K562 (cell line): ENCODE measurements at regions not wholly inside any gene's neighbourhood (a gene's known extent, or its start where the extent isn't known, plus 50 kb on each side); places are given as distances from the start of the nearest gene placed in this dataset.

Experiments
- ATAC-seq: fragments of 200-7000 bp; cut with Tn5 transposase; 3 replicates; pipeline ENCODE4 v1.9.1; 2020; ENCODE audit warnings: moderate library complexity
- BruUV-seq: library from RNA; stranded (reverse); fragments of 400-500 nt; replicated peaks from 2 replicates; lab custom pipeline; 2021; lab: Mats Ljungman, UMichigan
- CTCF ChIA-PET: fragments of 300-600 bp; formaldehyde crosslinking; extraction: SDS; loops from one replicate; lab custom pipeline; 2021; ENCODE audit warnings: low intra/inter-chr PET ratio; lab: Yijun Ruan, JAX
- POLR2A ChIA-PET: fragments of 300-600, 350-650 bp; sonication (Branson Sonifier 250); formaldehyde crosslinking; extraction: SDS; loops from one replicate; lab custom pipeline; 2021; ENCODE audit warnings: antibody characterized with exemption, inconsistent platforms; lab: Yijun Ruan, JAX
- DNase-seq, 4 experiments: peaks; one replicate each; pipeline versions ENCODE4 v3.0.0 to v3.0.0-alpha.2; 2011 to 2018; ENCODE audit warnings: low spot score in 3 of 4, mixed read lengths in 3 of 4; ENCODE audit errors: extremely low read depth in 1 of 4
- FAIRE-seq: peaks from 2 replicates; lab custom pipeline; 2011; peaks lifted over from hg19 to GRCh38; lab: Jason Lieb, UNC
- H2AFZ ChIP-seq: 2 replicates; pipeline ENCODE4 v1.6.0; 2011; ENCODE audit warnings: low read depth, low read length, control low read depth, inconsistent platforms
- H3K27ac ChIP-seq: fragments of 200-600 bp; 3 replicates; pipeline ENCODE4 v1.8.0; 2011; ENCODE audit warnings: low read depth, mild to moderate bottlenecking, control low read depth, inconsistent platforms, low read length, moderate library complexity, mixed read lengths; ENCODE audit errors: extremely low read depth
- H3K27me3 ChIP-seq, 2 experiments: fragments of 300-600 bp in 1 of 2; 2 replicates in 1 of 2; 3 replicates in 1 of 2; pipeline versions ENCODE4 v1.6.0 to v1.8.0; 2011; ENCODE audit warnings: inconsistent platforms in 2 of 2, low read length in 2 of 2, mild to moderate bottlenecking in 1 of 2, mixed read lengths in 1 of 2, moderate library complexity in 1 of 2; ENCODE audit not compliant: control insufficient read depth in 2 of 2, insufficient read depth in 2 of 2
- H3K36me3 ChIP-seq: fragments of 300-600 bp; 3 replicates; pipeline ENCODE4 v1.8.0; 2011; ENCODE audit warnings: mild to moderate bottlenecking, low read length, inconsistent platforms; ENCODE audit not compliant: control insufficient read depth, insufficient read depth
- H3K4me1 ChIP-seq, 2 experiments: fragments of 200-600 bp in 1 of 2; replicated peaks in 1 of 2; 2 replicates in 1 of 2; 3 replicates in 1 of 2; pipeline versions ENCODE4 v1.5.1 to v1.8.0; 2011; ENCODE audit warnings: inconsistent platforms in 2 of 2, low read length in 2 of 2, mild to moderate bottlenecking in 1 of 2, mixed read lengths in 1 of 2, moderate library complexity in 1 of 2; ENCODE audit not compliant: control insufficient read depth in 2 of 2, insufficient read depth in 2 of 2
- H3K4me2 ChIP-seq: 2 replicates; pipeline ENCODE4 v1.6.1; 2011; ENCODE audit warnings: low read length, control low read depth, inconsistent platforms, mixed read lengths; ENCODE audit not compliant: insufficient read depth
- H3K4me3 ChIP-seq: fragments of 200-600 bp; sonication (generic), shearing (Covaris generic); 2 replicates; pipeline ENCODE4 v1.5.1; 2016; ENCODE audit warnings: control low read depth, inconsistent platforms
- H3K79me2 ChIP-seq: fragments of 200-600 bp; 3 replicates; pipeline ENCODE4 v1.8.0; 2011; ENCODE audit warnings: low read length, inconsistent platforms; ENCODE audit not compliant: control insufficient read depth, insufficient read depth
- H3K9ac ChIP-seq, 2 experiments: 2 replicates each; pipeline versions ENCODE4 v1.6.0 to v1.6.1; 2011; ENCODE audit warnings: low read depth in 2 of 2, low read length in 2 of 2, control low read depth in 1 of 2, inconsistent platforms in 1 of 2, mild to moderate bottlenecking in 1 of 2, mixed read lengths in 1 of 2; ENCODE audit not compliant: insufficient read depth in 1 of 2
- H3K9me1 ChIP-seq: one replicate; pipeline ENCODE4 v1.6.0; 2011; ENCODE audit warnings: inconsistent platforms, mild to moderate bottlenecking, low read length, moderate library complexity; ENCODE audit not compliant: control insufficient read depth, insufficient read depth
- H3K9me3 ChIP-seq: replicated peaks from 2 replicates; pipeline ENCODE4 v1.5.1; 2011; ENCODE audit warnings: low read depth, low read length, inconsistent platforms; ENCODE audit not compliant: control insufficient read depth, insufficient read depth
- H4K20me1 ChIP-seq: replicated peaks from 2 replicates; pipeline ENCODE4 v1.6.1; 2011; ENCODE audit warnings: low read length, inconsistent platforms, mixed read lengths; ENCODE audit not compliant: control insufficient read depth, insufficient read depth
- ARHGAP35 ChIP-seq: fragments of 450-650 bp; IDR thresholded peaks from 2 replicates; pipeline ENCODE4 v1.6.1; 2018; ENCODE audit not compliant: partially characterized antibody
- ATF3 ChIP-seq, 2 experiments: fragments of 450-650 bp in 1 of 2; sonication (generic) in 1 of 2; formaldehyde crosslinking in 1 of 2; IDR thresholded peaks in 1 of 2; conservative IDR thresholded peaks in 1 of 2; 2 replicates each; pipeline versions ENCODE4 v1.6.1 to v1.8.1; 2016 to 2023; ENCODE audit warnings: mild to moderate bottlenecking in 2 of 2, moderate library complexity in 2 of 2, inconsistent platforms in 1 of 2, missing genetic modification reagents in 1 of 2
- CAMTA2 ChIP-seq: fragments of 250-450 bp; sonication (Bioruptor Pico); conservative IDR thresholded peaks from 2 replicates; pipeline ENCODE4 v1.5.1; 2022
- FOXK2 ChIP-seq, 2 experiments: fragments of 450-650 bp; IDR thresholded peaks in 1 of 2; conservative IDR thresholded peaks in 1 of 2; 2 replicates each; pipeline ENCODE4 v1.6.1; 2016; ENCODE audit warnings: low read depth in 2 of 2, mild to moderate bottlenecking in 1 of 2
- KLF16 ChIP-seq: IDR thresholded peaks from 2 replicates; pipeline ENCODE4 v1.6.1; 2016; ENCODE audit warnings: antibody characterized with exemption
- LARP7 ChIP-seq: fragments of 450-650 bp; IDR thresholded peaks from 2 replicates; pipeline ENCODE4 v1.6.1; 2016
- SOX6 ChIP-seq: fragments of 450-650 bp; IDR thresholded peaks from 2 replicates; pipeline ENCODE4 v1.6.1; 2014; ENCODE audit warnings: mild to moderate bottlenecking
- SPI1 ChIP-seq: IDR thresholded peaks from 2 replicates; pipeline ENCODE4 v1.6.1; 2011; ENCODE audit warnings: low read depth, low read length, control low read depth, borderline replicate concordance
- TRIM28 ChIP-seq: fragments of 450-650 bp; IDR thresholded peaks from 2 replicates; pipeline ENCODE4 v1.6.1; 2017
- ZNF445 ChIP-seq: fragments of 250-450 bp; sonication (Bioruptor Pico); IDR thresholded peaks from 2 replicates; pipeline ENCODE4 v1.4.0; 2020; ENCODE audit warnings: low read depth, mild to moderate bottlenecking, moderate library complexity
- WGBS: fragments of 100-300 bp; shearing (Covaris generic); methylation state at CpG from one replicate; pipeline ENCODE4 v1.1.6; 2016; ENCODE audit warnings: low coverage, mixed read lengths; ENCODE audit not compliant: insufficient coverage; ENCODE audit errors: missing lambda C conversion rate; 5-methylcytosine and 5-hydroxymethylcytosine counted together
- in situ Hi-C: fragments of 300-500 bp; cut with MboI; formaldehyde crosslinking; loops from 4 replicates; pipeline ENCODE4 v1.15.0; 2018; ENCODE audit warnings: inconsistent platforms, mixed read lengths
- intact Hi-C: fragments of 100-400 bp; cut with micrococcal nuclease; formaldehyde crosslinking; loops from 2 replicates; pipeline ENCODE4 v1.14.2; 2022

- CTCF ChIA-PET: no interaction called here
- H3K36me3 ChIP-seq: no peaks in the 10 kb centered on the region
- H3K27me3 ChIP-seq: no peaks in the 10 kb centered on the region
- no peaks in the 10 kb centered on the region for H3K9me1 ChIP-seq
- DNase-seq (no peak), FAIRE-seq (no peak), ATAC-seq (peak; percentile 53)
- no peaks in the 10 kb centered on the region for H3K9me3 ChIP-seq
- H3K79me2 ChIP-seq: no peaks in the 10 kb centered on the region
- no peak overlapping the region for H3K27ac ChIP-seq
- TF ChIP-seq SPI1: peak; percentile 38; the same call in 1 of the 2 replicates
- TF ChIP-seq TRIM28: no peak
- no TSS peak for BruUV-seq
- no peaks in the 10 kb centered on the region for H3K4me1 ChIP-seq
- no peak overlapping the region for H2AFZ ChIP-seq
- H3K4me2 ChIP-seq: no peak overlapping the region
- intact Hi-C loops: no loop called here
- WGBS: 35% methylated on average over 5 of the region's 5 CpGs
- no peaks in the 10 kb centered on the region for H4K20me1 ChIP-seq
- POLR2A ChIA-PET: interaction anchor here (1.3 kb wide), 1 partner anchor 23 kb away, joined by 3 read pairs; no protein-coding TSS in a partner anchor
- in situ Hi-C loops: no loop called here
- no peak overlapping the region for H3K4me3 ChIP-seq
- H3K9ac ChIP-seq: no peak overlapping the region
Observed at GRCh38 chr2:46837704-46838103, 77.9 kb downstream of the MCFD2 start.

- Histone ChIP-seq H3K4me3 (no peak overlapping the region), H3K27me3 (no peaks in the 10 kb centered on the region), H3K9ac (no peak overlapping the region), H3K36me3 (no peaks in the 10 kb centered on the region), H3K27ac (no peak overlapping the region), H3K4me1 (no peaks in the 10 kb centered on the region), H3K9me3 (no peaks in the 10 kb centered on the region), H3K9me1 (no peaks in the 10 kb centered on the region), H2AFZ (no peak overlapping the region), H3K79me2 (no peaks in the 10 kb centered on the region), H4K20me1 (no peaks in the 10 kb centered on the region), H3K4me2 (no peak overlapping the region)
- FAIRE-seq (no peak), DNase-seq (no peak), ATAC-seq (no peak)
- in situ Hi-C loops (no loop called here), intact Hi-C loops (no loop called here)
- BruUV-seq: no TSS peak
- 58% methylated on average over 10 of the region's 10 CpGs for WGBS
- TF ChIP-seq FOXK2 (conservative IDR thresholded peaks at IDR 0.05 in 1 of 2, IDR thresholded peaks at IDR 0.05 in 1 of 2; ENCODE audit: low read depth in 2 of 2) (no peak), SOX6 (no peak), LARP7 (no peak), CAMTA2 (CRISPR knock-in tag) (no peak), ZNF445 (CRISPR knock-in tag) (no peak), KLF16 (no peak), ARHGAP35 (no peak), ATF3 (IDR thresholded peaks at IDR 0.05) (no peak), ATF3 (CRISPR knock-in tag; conservative IDR thresholded peaks at IDR 0.05) (no peak)
- ChIA-PET POLR2A (interaction anchor here (0.6 to 1.1 kb wide), 4 partner anchors 9 to 474 kb away, joined by 3 to 4 read pairs (median 3); no protein-coding TSS in a partner anchor), CTCF (no interaction called here)
Observed at GRCh38 chr2:46837112-46837454, 78.5 kb downstream of the MCFD2 start.
